ENCODE measurements at regions not wholly inside any gene's neighbourhood (a gene's known extent, or its start where the extent isn't known, plus 50 kb on each side); places are given as distances from the start of the nearest gene placed in this dataset.

DNA sequence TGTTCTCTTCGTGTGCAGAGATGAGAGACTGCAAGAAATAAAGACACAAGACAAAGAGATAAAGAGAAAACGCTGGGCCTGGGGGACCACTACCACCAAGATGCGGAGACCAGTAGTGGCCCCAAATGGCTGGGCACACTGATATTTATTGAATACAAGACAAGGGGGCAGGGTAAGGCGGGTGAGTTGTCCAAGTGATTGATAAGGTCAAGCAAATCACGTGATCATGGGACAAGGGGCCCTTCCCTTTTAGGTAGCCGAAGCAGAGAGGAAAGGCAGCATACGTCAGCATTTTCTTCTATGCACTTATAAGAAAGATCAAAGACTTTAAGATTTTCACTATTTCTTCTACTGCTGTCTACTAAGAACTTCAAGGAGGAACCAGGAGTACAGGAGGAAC lies 762.1 kb downstream of the TNS3 start:
- no peaks in the 10 kb centered on the region for H3K36me3 ChIP-seq (ENCODE audit: control insufficient read depth in 1 of 2, insufficient read depth in 2 of 2, low read length in 2 of 2)
- no peak overlapping the region for H3K27ac ChIP-seq (ENCODE audit: low read depth, low read length)
- no peaks in the 10 kb centered on the region for H3K4me1 ChIP-seq (ENCODE audit: control insufficient read depth in 1 of 2, insufficient read depth in 2 of 2, low read length in 2 of 2)
- H3K4me3 ChIP-seq (replicated peaks in 1 of 2; ENCODE audit: low read depth in 1 of 2, low read length in 2 of 2), result no peak overlapping the region
- RAD21 ChIA-PET (ENCODE audit: low non-redundant PET in 1 of 2, low total read pairs in 2 of 2, uncharacterized antibody in 2 of 2, unreplicated experiment in 2 of 2), result no interaction called here
- no peak overlapping the region for H3K9ac ChIP-seq (ENCODE audit: low read length)
- CTCF ChIA-PET, result no interaction called here
- H4K20me1 ChIP-seq (ENCODE audit: insufficient read depth), result no peaks in the 10 kb centered on the region
- intact Hi-C loops (cut with micrococcal nuclease), result no loop called here
- H3K4me2 ChIP-seq (ENCODE audit: low read length), result no peak overlapping the region
- H2AFZ ChIP-seq (ENCODE audit: low read depth, low read length, poor library complexity, severe bottlenecking), result no peak overlapping the region
- DNase-seq (ENCODE audit: low read depth, low spot score), result no peak
- no peaks in the 10 kb centered on the region for H3K79me2 ChIP-seq (ENCODE audit: insufficient read depth, low read length)
- no peak for ATAC-seq
- BruUV-seq (replicated peaks), result no TSS peak
- POLR2A ChIA-PET, result no interaction called here
- H3K9me2 ChIP-seq (ENCODE audit: insufficient read depth), result no peaks in the 10 kb centered on the region
- H3K27me3 ChIP-seq (ENCODE audit: insufficient read depth, low read length), result no peaks in the 10 kb centered on the region
- H3K9me3 ChIP-seq (ENCODE audit: control insufficient read depth in 1 of 2, insufficient read depth in 1 of 2, low read depth in 1 of 2, low read length in 2 of 2), result no peaks in the 10 kb centered on the region
- TF ChIP-seq REST (IDR thresholded peaks at IDR 0.05; ENCODE audit: low read depth), result no peak
- TF ChIP-seq FOSL1 (IDR thresholded peaks at IDR 0.05; ENCODE audit: low read depth), result no peak
- TF ChIP-seq JUND (IDR thresholded peaks at IDR 0.05), result no peak
- TF ChIP-seq RAD21 (IDR thresholded peaks at IDR 0.05; ENCODE audit: low read depth), result no peak
- no peak for TF ChIP-seq SRF (IDR thresholded peaks at IDR 0.05; ENCODE audit: low read depth)
- TF ChIP-seq POLR2AphosphoS5 (IDR thresholded peaks at IDR 0.05; ENCODE audit: low read depth, low read length), result no peak
- no peak for TF ChIP-seq POLR2A (IDR thresholded peaks at IDR 0.05; ENCODE audit: borderline replicate concordance, extremely low read depth, insufficient read depth, insufficient read length)
- TF ChIP-seq ZNF274 (IDR thresholded peaks at IDR 0.05; ENCODE audit: low read depth, low read length), result no peak
- TF ChIP-seq ELF1 (IDR thresholded peaks at IDR 0.05; ENCODE audit: borderline replicate concordance, low read depth), result no peak
- TF ChIP-seq, protein P1, sequence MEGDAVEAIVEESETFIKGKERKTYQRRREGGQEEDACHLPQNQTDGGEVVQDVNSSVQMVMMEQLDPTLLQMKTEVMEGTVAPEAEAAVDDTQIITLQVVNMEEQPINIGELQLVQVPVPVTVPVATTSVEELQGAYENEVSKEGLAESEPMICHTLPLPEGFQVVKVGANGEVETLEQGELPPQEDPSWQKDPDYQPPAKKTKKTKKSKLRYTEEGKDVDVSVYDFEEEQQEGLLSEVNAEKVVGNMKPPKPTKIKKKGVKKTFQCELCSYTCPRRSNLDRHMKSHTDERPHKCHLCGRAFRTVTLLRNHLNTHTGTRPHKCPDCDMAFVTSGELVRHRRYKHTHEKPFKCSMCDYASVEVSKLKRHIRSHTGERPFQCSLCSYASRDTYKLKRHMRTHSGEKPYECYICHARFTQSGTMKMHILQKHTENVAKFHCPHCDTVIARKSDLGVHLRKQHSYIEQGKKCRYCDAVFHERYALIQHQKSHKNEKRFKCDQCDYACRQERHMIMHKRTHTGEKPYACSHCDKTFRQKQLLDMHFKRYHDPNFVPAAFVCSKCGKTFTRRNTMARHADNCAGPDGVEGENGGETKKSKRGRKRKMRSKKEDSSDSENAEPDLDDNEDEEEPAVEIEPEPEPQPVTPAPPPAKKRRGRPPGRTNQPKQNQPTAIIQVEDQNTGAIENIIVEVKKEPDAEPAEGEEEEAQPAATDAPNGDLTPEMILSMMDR (IDR thresholded peaks at IDR 0.05 in 2 of 3, conservative IDR thresholded peaks at IDR 0.05 in 1 of 3; ENCODE audit: borderline replicate concordance in 1 of 3, insufficient read depth in 1 of 3, low read depth in 2 of 3, low read length in 2 of 3), result no peak
- no peak for TF ChIP-seq ZBTB33 (IDR thresholded peaks at IDR 0.05; ENCODE audit: extremely low read depth, insufficient replicate concordance, low read length)
- TF ChIP-seq YY1 (IDR thresholded peaks at IDR 0.05; ENCODE audit: extremely low read depth, insufficient replicate concordance, low read depth, low read length), result no peak
- no peak for TF ChIP-seq SIN3A (IDR thresholded peaks at IDR 0.05; ENCODE audit: low read depth)
- no peak for TF ChIP-seq EZH2 (IDR thresholded peaks at IDR 0.05)
- TF ChIP-seq TCF7L2 (IDR thresholded peaks at IDR 0.05; ENCODE audit: borderline replicate concordance, extremely low read depth, insufficient read depth, insufficient read length), result no peak
- TF ChIP-seq, protein P2, sequence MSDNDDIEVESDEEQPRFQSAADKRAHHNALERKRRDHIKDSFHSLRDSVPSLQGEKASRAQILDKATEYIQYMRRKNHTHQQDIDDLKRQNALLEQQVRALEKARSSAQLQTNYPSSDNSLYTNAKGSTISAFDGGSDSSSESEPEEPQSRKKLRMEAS (IDR thresholded peaks at IDR 0.05), result no peak
- TF ChIP-seq SP1 (IDR thresholded peaks at IDR 0.05; ENCODE audit: low read depth), result no peak
- no peak for TF ChIP-seq CBX3 (IDR thresholded peaks at IDR 0.05; ENCODE audit: low read depth)
- TF ChIP-seq, protein P3, sequence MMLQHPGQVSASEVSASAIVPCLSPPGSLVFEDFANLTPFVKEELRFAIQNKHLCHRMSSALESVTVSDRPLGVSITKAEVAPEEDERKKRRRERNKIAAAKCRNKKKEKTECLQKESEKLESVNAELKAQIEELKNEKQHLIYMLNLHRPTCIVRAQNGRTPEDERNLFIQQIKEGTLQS (IDR thresholded peaks at IDR 0.05), result no peak
